ENCODE measurements at regions not wholly inside any gene's neighbourhood (a gene's known extent, or its start where the extent isn't known, plus 50 kb on each side); places are given as distances from the start of the nearest gene placed in this dataset.

- H3K4me3 ChIP-seq (replicated peaks in 1 of 3; ENCODE audit: insufficient read depth in 1 of 3, low read depth in 2 of 3, low read length in 3 of 3), result no peak overlapping the region
- no peak overlapping the region for H2AFZ ChIP-seq (ENCODE audit: low read length)
- 50% methylated on average over 4 of the region's 4 CpGs for WGBS (ENCODE audit: low lambda C conversion rate)
- H3K9me3 ChIP-seq (ENCODE audit: low read length), result no peaks in the 10 kb centered on the region
- no peak overlapping the region for H3K4me2 ChIP-seq (ENCODE audit: low read depth, low read length)
- H3K79me2 ChIP-seq (ENCODE audit: insufficient read depth, low read length), result no peaks in the 10 kb centered on the region
- no peaks in the 10 kb centered on the region for H3K27me3 ChIP-seq (ENCODE audit: control insufficient read depth in 1 of 2, insufficient read depth in 2 of 2, low read length in 2 of 2)
- ChIA-PET CTCF (ENCODE audit: low intra/inter-chr PET ratio, low total read pairs) (no interaction called here), POLR2A (no interaction called here)
- no peaks in the 10 kb centered on the region for H4K20me1 ChIP-seq (ENCODE audit: insufficient read depth, low read length)
- H3K4me1 ChIP-seq (ENCODE audit: insufficient read depth, low read length), result no peaks in the 10 kb centered on the region
- no peaks in the 10 kb centered on the region for H3K36me3 ChIP-seq (replicated peaks in 1 of 2; ENCODE audit: control insufficient read depth in 1 of 2, insufficient read depth in 2 of 2, low read length in 2 of 2)
- H3K9ac ChIP-seq (ENCODE audit: insufficient read depth, low read depth, low read length), result no peak overlapping the region
- ATAC-seq, result no peak
- FAIRE-seq, result no peak
- intact Hi-C loops (cut with micrococcal nuclease; ENCODE audit: unreplicated experiment), result no loop called here
- in situ Hi-C loops (cut with HindIII; ENCODE audit: extremely low pct_ligation_motif_present, low pct_unique_long_range_greater_than_20kb), result no loop called here
- DNase-seq (ENCODE audit: low spot score), result no peak
- no peak overlapping the region for H3K27ac ChIP-seq (ENCODE audit: extremely low read length, insufficient read depth, low read length)
- no TSS peak for BruUV-seq (replicated peaks)
- TF ChIP-seq HOXA5 (CRISPR knock-in tag; IDR thresholded peaks at IDR 0.05), result no peak
- no peak for TF ChIP-seq ZNF589 (CRISPR knock-in tag; conservative IDR thresholded peaks at IDR 0.05)
- no peak for TF ChIP-seq ZNF672 (CRISPR knock-in tag; IDR thresholded peaks at IDR 0.05)
- no peak for TF ChIP-seq ATF1 (CRISPR knock-in tag; IDR thresholded peaks at IDR 0.05)
- TF ChIP-seq ZNF143 (CRISPR knock-in tag; IDR thresholded peaks at IDR 0.05), result no peak
- TF ChIP-seq, protein P1, sequence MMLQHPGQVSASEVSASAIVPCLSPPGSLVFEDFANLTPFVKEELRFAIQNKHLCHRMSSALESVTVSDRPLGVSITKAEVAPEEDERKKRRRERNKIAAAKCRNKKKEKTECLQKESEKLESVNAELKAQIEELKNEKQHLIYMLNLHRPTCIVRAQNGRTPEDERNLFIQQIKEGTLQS (CRISPR knock-in tag; IDR thresholded peaks at IDR 0.05), result no peak
- no peak for TF ChIP-seq TBP (CRISPR knock-in tag; IDR thresholded peaks at IDR 0.05)
- TF ChIP-seq ZSCAN21 (CRISPR knock-in tag; IDR thresholded peaks at IDR 0.05; ENCODE audit: borderline replicate concordance), result no peak
- TF ChIP-seq ZNF775 (CRISPR knock-in tag; IDR thresholded peaks at IDR 0.05; ENCODE audit: borderline replicate concordance), result no peak
- no peak for TF ChIP-seq U2AF2 (IDR thresholded peaks at IDR 0.05; ENCODE audit: low read depth, low read length)
- no peak for TF ChIP-seq ZNF329 (CRISPR knock-in tag; IDR thresholded peaks at IDR 0.05; ENCODE audit: low read depth)
- TF ChIP-seq HDAC6 (IDR thresholded peaks at IDR 0.05; ENCODE audit: low read depth, low read length), result no peak
- TF ChIP-seq, protein P2, sequence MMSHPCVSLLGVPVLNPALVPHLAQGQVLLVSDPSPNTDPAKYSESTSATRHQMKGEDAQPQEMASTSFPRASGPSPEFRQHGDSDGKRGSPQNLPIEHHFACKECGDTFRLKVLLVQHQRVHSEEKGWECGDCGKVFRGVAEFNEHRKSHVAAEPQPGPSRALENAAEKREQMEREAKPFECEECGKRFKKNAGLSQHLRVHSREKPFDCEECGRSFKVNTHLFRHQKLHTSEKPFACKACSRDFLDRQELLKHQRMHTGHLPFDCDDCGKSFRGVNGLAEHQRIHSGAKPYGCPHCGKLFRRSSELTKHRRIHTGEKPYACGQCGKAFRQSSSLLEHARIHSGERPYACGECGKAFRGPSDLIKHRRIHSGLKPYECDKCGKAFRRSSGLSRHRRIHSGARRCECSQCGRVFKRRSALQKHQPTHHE (CRISPR knock-in tag; IDR thresholded peaks at IDR 0.05; ENCODE audit: borderline replicate concordance), result no peak
Measured at GRCh38 chr9:3677541-3677940, 151.7 kb upstream of the RFX3 start.

All from HepG2 (cell line).